Superior temporal gyrus (tissue), 1 donor: ENCODE measurements at regions not wholly inside any gene's neighbourhood (a gene's known extent, or its start where the extent isn't known, plus 50 kb on each side); places are given as distances from the start of the nearest gene placed in this dataset.

Source experiments
- DNase-seq: peaks from one replicate; pipeline ENCODE4 v3.0.0-alpha.2; 2016; ENCODE audit errors: extremely low spot score

- DNase-seq: no peak
Observed at GRCh38 chr14:55936691-55937090, 181.5 kb upstream of the PELI2 start.

- DNase-seq: peak; percentile 82
Observed at GRCh38 chr14:55938249-55938791, 179.9 kb upstream of the PELI2 start.

- no peak for DNase-seq
Observed at GRCh38 chr14:55942076-55942654, 176.0 kb upstream of the PELI2 start.

- DNase-seq: no peak
Observed at GRCh38 chr14:55942826-55943225, 175.4 kb upstream of the PELI2 start.

GRCh38 chr14:55944757-55945156 lies 173.5 kb upstream of the PELI2 start:
- no peak for DNase-seq

- no peak for DNase-seq
Observed at GRCh38 chr14:55946231-55946630, 172.0 kb upstream of the PELI2 start.

- no peak for DNase-seq
Observed at GRCh38 chr14:55948399-55948798, 169.8 kb upstream of the PELI2 start.

- no peak for DNase-seq
Observed at GRCh38 chr14:55949708-55950107, 168.5 kb upstream of the PELI2 start.

- no peak for DNase-seq
Observed at GRCh38 chr14:55950135-55950534, 168.1 kb upstream of the PELI2 start.

GRCh38 chr14:55951341-55952206 lies 166.6 kb upstream of the PELI2 start:
- DNase-seq: no peak

- no peak for DNase-seq
Observed at GRCh38 chr14:55954108-55954507, 164.1 kb upstream of the PELI2 start.

- no peak for DNase-seq
Observed at GRCh38 chr14:55955175-55955574, 163.0 kb upstream of the PELI2 start.

- peak; percentile 34 for DNase-seq
Observed at GRCh38 chr14:55957950-55958349, 160.3 kb upstream of the PELI2 start.

- no peak for DNase-seq
Observed at GRCh38 chr14:55963295-55963694, 154.9 kb upstream of the PELI2 start.

GRCh38 chr14:55964091-55964490 lies 154.1 kb upstream of the PELI2 start:
- no peak for DNase-seq

- no peak for DNase-seq
Observed at GRCh38 chr14:55964821-55965220, 153.4 kb upstream of the PELI2 start.

GRCh38 chr14:55965851-55966250 lies 152.4 kb upstream of the PELI2 start:
- DNase-seq: no peak

GRCh38 chr14:55968741-55969140 lies 149.5 kb upstream of the PELI2 start:
- DNase-seq: no peak

GRCh38 chr14:55973285-55973800 lies 144.9 kb upstream of the PELI2 start:
- no peak for DNase-seq

- no peak for DNase-seq
Observed at GRCh38 chr14:55973911-55974630, 144.1 kb upstream of the PELI2 start.

GRCh38 chr14:55975281-55975910 lies 142.8 kb upstream of the PELI2 start:
- DNase-seq: no peak

- DNase-seq: no peak
Observed at GRCh38 chr14:55976219-55976618, 142.0 kb upstream of the PELI2 start.
